Upper lobe of left lung (tissue), 4 donors: ENCODE measurements at regions not wholly inside any gene's neighbourhood (a gene's known extent, or its start where the extent isn't known, plus 50 kb on each side); places are given as distances from the start of the nearest gene placed in this dataset.

Source experiments
- CTCF ChIP-seq, 6 experiments: fragments of 450-650 bp in 4 of 6; fragments of 200-600 bp in 2 of 6; sonication (generic) in 2 of 6; IDR thresholded peaks; one replicate each; pipeline ENCODE4 v1.5.1; 2016 to 2019; ENCODE audit warnings: antibody characterized with exemption in 6 of 6
- EP300 ChIP-seq, 4 donors: sonication (generic); formaldehyde crosslinking; IDR thresholded peaks; one replicate each; pipeline ENCODE4 v1.5.1; 2017; ENCODE audit warnings: antibody characterized with exemption in 4 of 4, control low read depth in 2 of 4
- POLR2A ChIP-seq, 4 donors: fragments of 450-650 bp; IDR thresholded peaks; one replicate each; pipeline ENCODE4 v1.5.1; 2016 to 2017; ENCODE audit warnings: antibody characterized with exemption in 4 of 4, mild to moderate bottlenecking in 2 of 4
- POLR2AphosphoS5 ChIP-seq, 2 donors: sonication (generic); formaldehyde crosslinking; IDR thresholded peaks; one replicate each; pipeline ENCODE4 v1.5.1; 2017; ENCODE audit warnings: antibody characterized with exemption in 2 of 2

DNA sequence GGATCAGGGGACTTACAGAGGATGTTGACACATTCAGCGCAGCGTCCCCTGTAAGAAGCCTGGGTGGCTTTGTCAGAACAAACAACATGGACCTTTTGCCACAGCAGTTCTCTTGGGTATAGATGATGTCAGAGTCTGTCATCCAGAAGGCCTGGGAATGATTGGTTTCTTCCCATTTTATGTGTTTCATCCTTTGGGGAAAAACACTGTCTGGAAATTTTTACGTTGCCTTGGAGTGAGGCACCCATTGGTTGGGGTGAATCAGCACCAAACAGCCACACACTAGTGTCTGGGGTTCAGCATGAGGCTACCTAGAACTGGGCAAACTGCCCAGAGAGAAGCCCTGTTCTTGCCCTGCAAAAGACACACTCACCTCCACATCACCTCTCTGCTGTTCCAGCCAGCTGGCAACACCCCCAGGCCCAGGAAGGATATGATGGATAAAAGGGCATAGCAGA is 123.0 kb downstream of the FAM43A start:
- TF ChIP-seq CTCF (IDR thresholded peaks at IDR 0.05) (no peak), POLR2AphosphoS5 (IDR thresholded peaks at IDR 0.05) (no peak), POLR2A (IDR thresholded peaks at IDR 0.05) (no peak), EP300 (IDR thresholded peaks at IDR 0.05) (no peak)
